Upper lobe of left lung (tissue), 4 donors: ENCODE measurements at regions not wholly inside any gene's neighbourhood (a gene's known extent, or its start where the extent isn't known, plus 50 kb on each side); places are given as distances from the start of the nearest gene placed in this dataset.

ENCODE experiments used
- CTCF ChIP-seq, 6 experiments: fragments of 450-650 bp in 4 of 6; fragments of 200-600 bp in 2 of 6; sonication (generic) in 2 of 6; IDR thresholded peaks; one replicate each; pipeline ENCODE4 v1.5.1; 2016 to 2019; ENCODE audit warnings: antibody characterized with exemption in 6 of 6
- EP300 ChIP-seq, 4 donors: sonication (generic); formaldehyde crosslinking; IDR thresholded peaks; one replicate each; pipeline ENCODE4 v1.5.1; 2017; ENCODE audit warnings: antibody characterized with exemption in 4 of 4, control low read depth in 2 of 4

DNA sequence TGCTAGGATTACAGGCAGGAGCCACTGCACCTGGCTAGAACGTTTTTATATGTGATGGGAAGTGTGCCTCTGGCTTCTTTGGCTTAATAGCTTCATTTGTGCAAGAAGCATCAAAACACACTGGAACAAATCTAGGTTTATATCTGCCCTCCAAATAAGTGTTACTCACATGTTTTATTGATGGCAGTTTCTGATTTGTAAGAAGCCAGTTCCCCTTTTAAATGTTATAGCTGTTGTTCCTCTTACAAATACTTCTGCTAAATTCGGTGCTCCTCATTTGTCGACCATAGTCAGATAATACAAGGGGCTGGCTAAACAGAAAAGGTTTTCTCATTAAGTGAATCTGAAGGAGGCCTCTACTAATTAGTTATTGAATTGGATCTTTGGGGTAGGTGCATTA lies 307.1 kb upstream of the SEMA6D start:
- TF ChIP-seq EP300 (IDR thresholded peaks at IDR 0.05): no peak
- TF ChIP-seq CTCF (IDR thresholded peaks at IDR 0.05): no peak
